Sigmoid colon (tissue), 6 donors: ENCODE measurements at regions not wholly inside any gene's neighbourhood (a gene's known extent, or its start where the extent isn't known, plus 50 kb on each side); places are given as distances from the start of the nearest gene placed in this dataset.
"Not testable (repeated sequence)": the region's sequence is repeated elsewhere in the genome, so short reads cannot be mapped to it uniquely, and the experiment has no call there.

Experiments used
- DNase-seq: peaks from one replicate; pipeline ENCODE4 v3.0.0-alpha.2; 2019
- H3K27ac ChIP-seq, 4 donors: fragments of 200-600 bp; sonication (generic); one replicate each; pipeline ENCODE4 v1.5.1; 2016 to 2019; ENCODE audit warnings: mild to moderate bottlenecking in 1 of 4
- H3K27me3 ChIP-seq, 3 donors: fragments of 200-600 bp; sonication (generic); one replicate each; pipeline ENCODE4 v1.5.1; 2019; ENCODE audit warnings: mild to moderate bottlenecking in 1 of 3
- H3K36me3 ChIP-seq, 4 donors: fragments of 200-600 bp; sonication (generic); one replicate each; pipeline ENCODE4 v1.5.1; 2016 to 2019
- H3K4me1 ChIP-seq, 4 donors: fragments of 200-600 bp; sonication (generic); one replicate each; pipeline ENCODE4 v1.5.1; 2017 to 2019
- H3K4me3 ChIP-seq, 4 donors: fragments of 200-600 bp; sonication (generic); one replicate each; pipeline ENCODE4 v1.5.1; 2017 to 2019; ENCODE audit warnings: mild to moderate bottlenecking in 2 of 4, moderate library complexity in 1 of 4
- H3K9me3 ChIP-seq, 4 donors: fragments of 200-600 bp in 3 of 4; sonication (generic) in 3 of 4; one replicate each; pipeline versions ENCODE4 v1.5.1 to v1.6.1; 2013 to 2019
- CTCF ChIP-seq, 4 experiments: fragments of 450-650 bp in 3 of 4; fragments of 200-600 bp in 1 of 4; IDR thresholded peaks; one replicate each; pipeline ENCODE4 v1.5.1; 2016 to 2019; ENCODE audit warnings: antibody characterized with exemption in 4 of 4, mild to moderate bottlenecking in 3 of 4, moderate library complexity in 2 of 4
- EP300 ChIP-seq, 4 donors: sonication (generic); formaldehyde crosslinking; IDR thresholded peaks; one replicate each; pipeline ENCODE4 v1.6.1; 2017; ENCODE audit warnings: antibody characterized with exemption in 4 of 4
- POLR2A ChIP-seq, 2 donors: fragments of 450-650 bp; IDR thresholded peaks; one replicate each; pipeline ENCODE4 v1.6.1; 2016; ENCODE audit warnings: antibody characterized with exemption in 2 of 2, mild to moderate bottlenecking in 2 of 2, moderate library complexity in 2 of 2
- POLR2AphosphoS5 ChIP-seq, 4 donors: sonication (generic); formaldehyde crosslinking; IDR thresholded peaks; one replicate each; pipeline ENCODE4 v1.6.1; 2017; ENCODE audit warnings: antibody characterized with exemption in 4 of 4
- WGBS, 2 donors: extraction: QIAGEN DNeasy Blood & Tissue Kit; methylation state at CpG; one replicate each; pipeline ENCODE4 v1.1.7; 2013; 5-methylcytosine and 5-hydroxymethylcytosine counted together
- intact Hi-C: fragments of 100-400 bp; cut with DNase I; formaldehyde crosslinking; loops from one replicate; pipeline ENCODE4 v1.15.1; 2023
- donor health status: healthy with polysubstance abuse.
- donor health status: healthy.

- TF ChIP-seq EP300 (IDR thresholded peaks at IDR 0.05) (no peak), POLR2A (IDR thresholded peaks at IDR 0.05) (no peak), POLR2AphosphoS5 (IDR thresholded peaks at IDR 0.05) (no peak), CTCF (IDR thresholded peaks at IDR 0.05) (no peak)
- Histone ChIP-seq H3K4me1 (no peaks in the 10 kb centered on the region), H3K36me3 (no peaks in the 10 kb centered on the region), H3K4me3 (no peak overlapping the region), H3K27ac (no peak overlapping the region), H3K27me3 (no peaks in the 10 kb centered on the region), H3K9me3 (no peaks in the 10 kb centered on the region)
- DNase-seq, result no peak
- 53 to 73% methylated on average over 10 of the region's 10 CpGs for WGBS, 2 donors
- intact Hi-C loops, result no loop called here
Observed at GRCh38 chr6:90678049-90678779, 91.3 kb upstream of the MAP3K7 start.

GRCh38 chr6:90677440-90677839, 90.6 kb upstream of the MAP3K7 start:
- intact Hi-C loops, result no loop called here
- H3K4me3 ChIP-seq, result no peak overlapping the region
- DNase-seq, result no peak
- TF ChIP-seq POLR2AphosphoS5 (IDR thresholded peaks at IDR 0.05) (no peak), POLR2A (IDR thresholded peaks at IDR 0.05) (no peak), EP300 (IDR thresholded peaks at IDR 0.05) (no peak)
- H3K27ac ChIP-seq, result no peak overlapping the region
- WGBS, 2 donors, result 70 to 80% methylated on average over 4 of the region's 4 CpGs
- no peaks in the 10 kb centered on the region for H3K4me1 ChIP-seq
- no peaks in the 10 kb centered on the region for H3K9me3 ChIP-seq
- H3K27me3 ChIP-seq, result no peaks in the 10 kb centered on the region
- H3K36me3 ChIP-seq, result no peaks in the 10 kb centered on the region

GRCh38 chr6:90676516-90677300, 89.8 kb upstream of the MAP3K7 start:
- DNase-seq, result no peak
- Histone ChIP-seq H3K27me3 (no peaks in the 10 kb centered on the region), H3K4me1 (no peaks in the 10 kb centered on the region), H3K4me3 (no peak overlapping the region), H3K9me3 (no peaks in the 10 kb centered on the region), H3K36me3 (no peaks in the 10 kb centered on the region), H3K27ac (no peak overlapping the region)
- intact Hi-C loops, result no loop called here
- WGBS, 2 donors, result 71 to 77% methylated on average over 7 of the region's 7 CpGs
- no peak for TF ChIP-seq POLR2A (IDR thresholded peaks at IDR 0.05)
- no peak for TF ChIP-seq CTCF (IDR thresholded peaks at IDR 0.05)
- no peak for TF ChIP-seq EP300 (IDR thresholded peaks at IDR 0.05)
- no peak for TF ChIP-seq POLR2AphosphoS5 (IDR thresholded peaks at IDR 0.05)

- H3K36me3 ChIP-seq, DNase-seq, H3K27me3 ChIP-seq, intact Hi-C loops, H3K4me1 ChIP-seq, H3K27ac ChIP-seq, H3K9me3 ChIP-seq, H3K4me3 ChIP-seq: not testable (repeated sequence)
- 66 to 91% methylated on average over 7 to 8 of the region's 8 CpGs for WGBS, 2 donors
Observed at GRCh38 chr6:90675107-90675506, 88.2 kb upstream of the MAP3K7 start.

GRCh38 chr6:90674077-90674476, 87.2 kb upstream of the MAP3K7 start:
- H3K4me1 ChIP-seq, intact Hi-C loops, DNase-seq, H3K4me3 ChIP-seq, H3K36me3 ChIP-seq, H3K9me3 ChIP-seq, H3K27me3 ChIP-seq, H3K27ac ChIP-seq: not testable (repeated sequence)
- 50 to 61% methylated on average over 9 of the region's 9 CpGs for WGBS, 2 donors

- DNase-seq, result no peak
- no peaks in the 10 kb centered on the region for H3K36me3 ChIP-seq
- no peaks in the 10 kb centered on the region for H3K9me3 ChIP-seq
- no peaks in the 10 kb centered on the region for H3K4me1 ChIP-seq
- H3K4me3 ChIP-seq, result no peak overlapping the region
- no peak overlapping the region for H3K27ac ChIP-seq
- WGBS, 2 donors, result 28 to 73% methylated on average over 1 of the region's 1 CpG
- intact Hi-C loops, result no loop called here
- no peaks in the 10 kb centered on the region for H3K27me3 ChIP-seq
- no peak for TF ChIP-seq POLR2AphosphoS5 (IDR thresholded peaks at IDR 0.05)
- TF ChIP-seq POLR2A (IDR thresholded peaks at IDR 0.05), result no peak
- no peak for TF ChIP-seq EP300 (IDR thresholded peaks at IDR 0.05)
- TF ChIP-seq CTCF (IDR thresholded peaks at IDR 0.05), result no peak
Observed at GRCh38 chr6:90669846-90670245, 83.0 kb upstream of the MAP3K7 start.
